NCI-H526 treated with DMSO at 0.1 percent for 48 hours (cell line): ENCODE measurements at regions not wholly inside any gene's neighbourhood (a gene's known extent, or its start where the extent isn't known, plus 50 kb on each side); places are given as distances from the start of the nearest gene placed in this dataset.
"Not testable (repeated sequence)": the region's sequence is repeated elsewhere in the genome, so short reads cannot be mapped to it uniquely, and the experiment has no call there.

Source experiments
- DNase-seq: peaks from one replicate; lab custom pipeline; 2025; lab: John Stamatoyannopoulos, UW

DNA sequence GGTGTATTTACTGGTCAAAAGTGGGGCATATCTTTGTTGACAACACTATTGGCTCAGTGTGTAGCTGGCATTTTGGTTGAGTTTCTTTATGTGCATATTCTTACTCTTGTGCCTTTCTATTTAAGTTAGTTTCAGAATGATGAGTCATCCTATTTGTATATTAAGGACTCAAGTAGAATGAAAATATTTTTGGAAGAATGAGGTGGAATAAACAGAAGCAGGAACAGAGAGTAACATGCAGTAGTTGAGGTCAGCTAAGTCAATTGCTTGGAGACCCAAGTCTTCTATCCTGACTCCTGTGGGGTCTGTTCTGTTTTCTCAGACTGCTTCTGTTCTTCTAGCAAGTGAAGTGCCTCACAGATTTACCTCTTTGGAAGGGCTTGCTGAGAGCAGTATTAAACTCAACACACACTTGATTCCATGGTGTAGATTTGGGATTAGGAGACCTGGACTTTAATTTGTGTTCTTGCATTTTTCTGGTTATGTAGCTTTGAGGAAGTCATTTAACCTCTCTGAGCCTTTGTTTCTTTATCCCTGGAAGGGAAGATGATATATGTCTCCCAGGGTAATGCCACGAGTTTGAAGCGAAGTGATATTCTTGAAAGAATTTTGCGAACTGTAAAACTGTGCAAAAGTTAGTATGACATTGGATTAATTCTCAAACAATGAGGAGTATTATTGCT is 324.3 kb downstream of the QKI start:
- no peak for DNase-seq

DNA sequence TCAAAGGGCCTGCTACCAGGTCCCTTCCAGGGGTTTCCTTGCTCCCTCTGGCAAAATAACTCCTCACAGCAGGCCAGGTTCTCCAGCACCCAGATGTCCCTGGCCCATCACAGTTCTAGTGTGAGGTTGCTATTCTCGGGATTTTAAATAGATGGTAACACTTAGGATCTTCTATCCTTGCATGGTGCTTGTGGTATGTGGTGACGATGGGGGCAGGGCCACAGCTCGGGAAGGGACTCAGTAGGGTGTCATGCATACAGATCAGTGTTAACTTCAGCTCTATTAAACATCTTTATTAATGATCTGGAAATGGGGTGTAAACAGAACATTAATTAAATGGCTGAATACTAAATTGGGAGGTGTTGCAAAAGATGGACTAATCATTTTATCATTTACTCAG is 323.8 kb downstream of the QKI start:
- no peak for DNase-seq

DNA sequence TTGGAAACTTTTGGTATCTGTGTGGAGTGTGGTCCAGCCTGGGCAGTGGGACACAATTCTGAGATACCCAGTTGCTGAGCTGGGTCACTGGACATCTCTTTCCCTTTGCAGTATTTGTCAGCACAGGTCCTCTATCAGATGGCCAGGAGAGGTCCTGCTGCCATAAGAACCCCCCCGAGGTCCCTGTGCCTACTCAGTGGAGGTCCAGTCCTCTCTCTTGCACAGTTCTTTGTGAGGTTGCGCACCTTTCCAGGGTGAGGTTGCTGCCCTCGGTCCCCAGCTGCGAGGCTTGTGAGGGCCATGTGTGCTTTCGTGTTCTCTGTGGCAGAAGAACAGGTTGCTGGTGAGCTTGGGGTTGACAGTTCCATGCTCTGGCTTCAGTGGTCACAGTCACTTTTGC is 320.6 kb downstream of the QKI start:
- no peak for DNase-seq

DNA sequence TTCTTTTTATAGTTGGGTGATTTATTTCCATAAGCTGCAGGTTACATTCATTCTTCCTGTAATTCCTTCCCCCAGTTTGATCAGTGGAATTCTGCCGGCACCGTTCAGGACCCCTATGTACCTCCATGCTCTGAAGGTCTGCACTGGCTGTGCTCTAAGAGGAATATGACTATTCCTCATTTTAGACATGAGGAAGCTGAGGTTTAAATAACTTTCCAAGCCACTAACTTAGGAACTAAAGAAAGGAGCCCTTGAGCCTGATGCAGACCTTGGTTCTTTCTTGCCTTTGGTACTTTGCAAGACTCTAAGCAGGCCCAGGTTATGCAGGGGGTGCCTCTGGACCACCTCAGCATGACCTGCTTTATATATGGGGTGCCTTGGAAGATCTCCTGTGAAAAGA is 318.5 kb downstream of the QKI start:
- DNase-seq = no peak

DNA sequence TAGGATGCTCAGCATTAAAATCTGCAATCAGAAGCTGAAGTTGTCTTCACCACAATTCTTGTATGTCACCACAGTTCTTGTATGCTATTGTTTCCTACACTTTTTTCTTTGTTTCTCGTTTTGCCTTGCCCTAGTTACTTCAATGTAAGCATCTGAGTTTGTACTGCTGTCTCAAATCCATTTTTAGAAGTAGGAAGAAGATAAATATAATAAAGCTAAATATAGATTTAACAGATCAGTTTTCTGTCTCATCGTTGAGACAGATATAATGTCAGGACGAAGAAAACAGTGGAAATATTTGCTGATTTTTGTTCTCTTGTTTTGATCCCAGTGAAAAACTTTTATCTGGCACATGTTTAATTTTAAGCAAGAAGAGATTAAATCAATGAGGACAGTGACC is 318.0 kb downstream of the QKI start:
- no peak for DNase-seq

DNA sequence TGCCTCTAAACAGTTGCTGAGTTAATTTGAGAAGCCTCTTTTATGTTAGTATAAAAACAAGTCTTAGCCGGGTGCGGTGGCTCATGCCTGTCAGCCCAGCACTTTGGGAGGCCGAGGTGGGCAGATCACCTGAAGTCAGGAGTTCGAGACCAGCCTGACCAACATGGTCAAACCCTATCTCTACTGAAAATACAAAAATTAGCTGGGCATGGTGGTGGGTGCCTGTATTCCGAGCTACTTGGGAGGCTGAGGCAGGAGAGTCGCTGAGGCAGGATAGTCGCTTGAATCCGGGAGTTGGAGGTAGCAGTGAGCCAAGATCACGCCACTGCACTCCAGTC is 317.5 kb downstream of the QKI start:
- not testable (repeated sequence) for DNase-seq

DNA sequence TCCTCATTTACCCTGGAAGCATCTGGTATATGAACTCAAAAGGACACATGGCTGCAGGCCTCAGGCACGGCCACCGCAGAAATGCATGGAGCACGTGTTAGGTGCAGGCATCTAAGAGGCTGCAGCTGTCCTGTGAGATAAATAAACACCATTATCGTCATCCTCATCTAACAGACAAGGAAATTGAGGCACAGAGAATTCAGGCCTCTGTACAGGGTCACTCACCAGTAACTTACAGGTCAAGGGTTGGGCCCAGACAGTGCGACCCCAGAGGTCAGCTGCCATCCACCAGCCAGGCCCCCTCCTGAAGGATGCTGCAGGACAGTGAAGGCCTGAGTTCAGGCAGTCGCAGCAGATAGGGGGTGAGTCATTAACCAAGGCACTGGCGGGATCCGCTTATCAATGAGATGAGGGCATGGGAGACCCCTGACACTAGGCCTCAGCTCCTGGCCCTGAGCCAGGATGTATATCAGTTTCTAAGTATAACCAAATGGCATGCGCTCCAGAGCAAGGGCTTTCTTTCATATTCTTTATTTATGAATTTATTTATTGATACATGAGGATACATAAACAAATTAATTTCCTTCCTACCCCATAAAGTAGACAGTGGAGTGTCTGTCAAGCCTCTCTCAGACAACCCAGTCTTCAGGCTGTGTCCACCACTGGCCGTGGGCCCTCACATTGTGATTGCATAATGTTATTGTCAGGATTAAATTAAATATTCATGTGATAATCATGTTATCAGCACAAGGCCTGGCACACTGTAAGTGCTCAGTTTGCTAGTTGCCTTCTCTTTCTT is 316.9 kb downstream of the QKI start:
- DNase-seq = no peak

DNA sequence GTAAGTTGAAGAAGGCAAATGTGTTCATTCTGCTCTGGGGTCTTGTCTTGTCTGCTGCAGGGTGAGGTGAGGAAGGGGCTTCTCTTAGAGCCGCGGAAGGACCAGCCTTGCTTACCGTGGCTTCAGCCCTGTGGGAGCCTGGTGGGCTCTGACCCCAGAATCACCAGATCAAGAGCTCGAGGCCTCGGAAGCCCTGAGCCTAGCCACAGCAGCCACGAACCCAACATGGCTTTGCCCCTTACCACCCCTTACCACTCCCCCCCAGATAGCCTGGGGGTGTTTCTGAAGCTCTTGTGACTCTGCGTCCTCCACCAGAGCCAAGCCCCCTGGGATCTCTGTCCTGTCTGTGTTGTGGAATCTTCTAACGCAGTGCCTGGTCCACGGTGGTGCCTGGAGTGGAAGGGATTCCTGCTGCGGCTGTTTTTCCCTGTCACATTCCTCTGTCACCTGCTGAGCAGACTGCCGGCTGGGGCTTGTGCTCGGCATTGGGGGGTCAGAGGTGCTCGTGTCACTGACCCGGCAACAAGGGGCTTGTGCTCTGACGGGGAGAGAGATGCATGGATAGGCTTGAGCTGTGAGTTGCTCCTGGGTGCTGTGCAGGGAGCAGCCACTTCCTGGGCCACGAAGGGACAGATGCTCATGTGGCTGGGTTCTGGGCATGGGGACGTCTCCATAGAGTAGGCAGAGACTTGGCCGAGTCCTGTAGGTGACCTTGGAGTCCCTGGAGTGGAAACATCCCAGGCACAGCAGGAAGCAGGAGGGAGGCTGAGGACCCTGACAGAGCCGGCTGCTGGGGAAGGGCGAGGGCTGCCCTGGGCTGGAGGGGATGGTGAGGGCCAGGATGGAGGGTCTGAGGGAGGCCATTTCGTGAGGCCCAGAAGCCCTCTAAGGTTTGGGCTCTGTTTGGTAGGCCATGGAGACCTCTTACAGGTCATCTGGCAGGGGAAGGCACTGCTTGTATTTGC is 316.0 kb downstream of the QKI start:
- no peak for DNase-seq

DNA sequence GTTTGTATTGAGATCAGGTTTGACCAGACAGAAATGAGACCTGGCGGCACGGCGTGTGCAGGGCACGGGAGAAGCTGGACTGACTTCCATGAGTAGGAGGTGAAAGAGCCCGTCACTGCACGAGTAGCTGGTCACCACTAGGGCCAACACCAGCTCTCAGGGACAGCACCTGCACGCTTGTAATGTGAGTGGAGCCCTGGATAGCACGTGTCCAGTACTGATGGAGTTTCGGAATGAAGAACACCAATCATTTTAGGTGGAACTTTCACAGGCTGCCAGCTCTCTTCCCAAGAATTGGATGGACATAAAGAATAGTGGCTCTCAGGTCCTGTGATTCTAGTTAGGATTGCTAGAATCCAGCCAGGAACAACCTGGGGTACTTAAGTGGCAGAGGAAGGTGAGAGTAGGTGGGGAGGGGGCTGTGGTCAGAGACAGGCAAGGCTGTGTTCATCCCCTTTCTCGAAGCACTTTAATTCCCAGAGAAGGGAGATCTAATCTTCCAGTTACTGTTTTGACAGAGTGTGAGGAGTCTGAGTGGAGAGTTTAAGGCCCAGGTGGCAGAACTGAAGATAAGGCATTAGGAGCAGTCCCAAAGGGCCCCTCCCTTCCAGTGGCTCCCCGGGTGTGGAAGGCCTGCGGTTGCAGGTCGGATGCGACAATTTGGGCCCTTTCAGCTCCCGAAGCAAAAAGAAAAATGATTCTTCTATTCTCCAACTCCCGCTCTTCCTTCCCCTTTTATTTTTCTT is 314.8 kb downstream of the QKI start:
- no peak for DNase-seq

DNA sequence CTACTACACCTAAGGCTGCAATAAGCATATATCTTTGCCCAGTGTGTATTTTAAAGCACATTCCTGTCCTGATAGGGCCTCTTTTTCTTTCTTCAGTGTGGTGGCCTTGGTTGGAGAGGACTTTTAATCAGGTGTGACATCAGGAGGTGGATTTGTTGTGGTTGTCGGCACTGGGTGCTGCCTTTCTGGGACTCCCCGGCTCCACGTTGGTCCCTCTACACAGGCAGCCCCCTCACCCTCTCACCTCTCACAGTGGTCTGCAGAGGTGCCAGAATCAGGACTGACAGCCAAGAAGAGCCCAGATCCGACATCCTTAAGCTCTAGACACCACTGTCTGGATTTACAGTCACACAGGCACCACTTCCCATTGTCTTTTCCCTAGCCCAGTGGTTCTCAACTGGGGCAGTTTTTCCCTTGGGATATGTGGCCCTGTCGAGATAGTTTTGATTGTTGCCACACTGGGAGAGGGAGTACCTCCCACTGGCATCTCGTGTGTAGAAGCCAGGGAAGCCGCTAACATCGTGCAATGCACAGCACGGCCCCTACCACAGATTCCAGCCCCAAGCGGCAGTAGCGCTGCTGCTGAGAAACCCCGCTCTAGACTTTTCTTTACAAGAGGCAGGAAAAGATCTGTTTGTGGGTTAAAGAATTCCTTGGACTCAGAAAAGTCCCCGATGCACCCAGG is 314.1 kb downstream of the QKI start:
- DNase-seq = no peak

DNA sequence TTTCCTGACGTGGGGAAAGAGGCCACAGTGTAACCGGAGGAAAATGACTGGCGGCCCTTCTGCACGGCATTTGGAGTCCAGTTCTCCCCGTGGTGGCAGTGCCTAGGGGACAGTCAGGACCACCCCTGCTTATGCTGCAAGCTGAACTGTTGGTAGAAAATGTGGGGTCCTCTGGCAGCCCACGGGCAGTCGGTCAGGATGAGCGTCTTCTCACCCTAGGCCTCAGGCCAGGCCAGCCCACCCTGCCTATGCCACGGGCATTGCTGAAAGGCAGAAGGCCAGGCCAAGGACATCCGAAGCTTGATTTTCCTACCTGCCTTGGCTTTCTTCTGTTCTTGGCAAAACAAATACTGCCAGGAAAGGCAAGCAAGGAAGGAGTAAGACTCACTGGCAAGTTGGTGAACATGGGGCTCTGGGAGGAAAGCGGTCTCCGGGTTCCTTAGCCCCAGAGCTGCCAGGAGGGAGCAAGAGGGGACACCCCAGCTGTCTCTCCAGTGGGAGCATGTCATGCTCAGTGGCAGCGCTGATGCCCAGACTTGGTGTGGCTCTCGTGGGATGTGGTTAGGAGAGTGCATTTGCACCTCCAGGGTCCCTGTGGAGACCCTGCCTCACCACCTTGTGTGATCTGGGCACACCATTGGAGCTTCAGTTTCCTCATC is 311.6 kb downstream of the QKI start:
- DNase-seq = no peak

DNA sequence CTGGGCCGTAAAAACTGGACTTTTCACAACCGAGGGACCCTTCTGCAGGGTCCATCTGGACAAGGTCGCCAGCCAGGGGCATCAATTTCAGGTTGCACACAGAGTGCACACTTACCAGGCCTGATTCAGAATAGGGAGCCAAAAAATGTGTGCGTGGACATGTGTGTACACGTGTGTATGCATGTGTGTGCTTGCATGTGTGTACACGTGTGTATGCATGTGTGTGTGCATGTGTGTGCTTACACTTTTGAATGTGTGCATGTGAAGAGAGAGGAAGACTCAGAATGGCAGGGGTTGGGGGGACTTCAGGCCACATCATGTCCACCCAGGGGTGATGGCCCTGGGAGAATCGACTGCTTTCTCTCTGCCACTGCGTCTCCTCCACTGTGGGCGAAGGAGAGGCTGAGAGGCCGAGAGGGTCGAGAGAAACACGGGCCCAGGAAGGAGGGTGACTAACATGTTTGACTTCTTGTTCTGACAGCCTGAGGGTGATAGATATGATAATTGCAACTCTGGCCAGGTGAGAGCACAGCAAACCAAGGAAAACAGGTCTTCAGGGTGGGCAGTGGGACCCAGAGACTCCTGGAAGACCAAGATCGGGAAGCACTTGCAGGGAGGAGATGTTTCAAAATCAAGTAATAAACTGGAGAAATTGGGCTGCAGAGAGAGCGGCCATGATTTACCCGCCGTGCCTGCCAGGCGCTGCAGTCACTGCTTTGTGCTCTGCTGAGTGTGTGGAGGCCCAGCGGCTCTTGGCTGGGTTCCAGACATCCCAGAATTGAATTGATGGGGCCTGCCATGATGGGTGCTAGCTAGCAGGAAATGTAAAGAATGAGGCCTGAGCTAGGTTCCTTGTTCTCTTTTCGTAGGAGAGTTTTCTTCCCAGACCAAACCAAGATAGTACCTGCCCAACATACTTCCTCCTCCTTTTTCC is 310.8 kb downstream of the QKI start:
- DNase-seq = no peak

DNA sequence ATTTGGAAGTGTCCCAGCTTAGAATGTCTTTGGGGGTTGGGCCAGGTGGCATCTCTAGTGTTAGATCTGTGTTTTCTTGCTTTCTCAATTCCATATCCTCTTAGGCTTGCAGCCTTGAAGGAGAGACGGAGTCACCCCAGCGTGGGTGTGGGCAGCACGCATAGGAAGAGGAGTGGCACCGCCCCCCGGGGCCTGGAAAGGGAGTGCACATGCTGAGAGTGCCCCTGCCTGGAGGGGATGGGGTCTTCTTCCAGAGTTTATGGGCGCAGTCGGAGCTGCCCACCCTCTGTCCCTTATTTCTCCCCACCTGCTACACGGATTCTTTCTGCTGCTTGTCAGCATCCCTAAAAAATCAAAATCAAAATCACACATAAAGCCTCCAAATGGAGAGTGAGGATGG is 309.7 kb downstream of the QKI start:
- DNase-seq = no peak

DNA sequence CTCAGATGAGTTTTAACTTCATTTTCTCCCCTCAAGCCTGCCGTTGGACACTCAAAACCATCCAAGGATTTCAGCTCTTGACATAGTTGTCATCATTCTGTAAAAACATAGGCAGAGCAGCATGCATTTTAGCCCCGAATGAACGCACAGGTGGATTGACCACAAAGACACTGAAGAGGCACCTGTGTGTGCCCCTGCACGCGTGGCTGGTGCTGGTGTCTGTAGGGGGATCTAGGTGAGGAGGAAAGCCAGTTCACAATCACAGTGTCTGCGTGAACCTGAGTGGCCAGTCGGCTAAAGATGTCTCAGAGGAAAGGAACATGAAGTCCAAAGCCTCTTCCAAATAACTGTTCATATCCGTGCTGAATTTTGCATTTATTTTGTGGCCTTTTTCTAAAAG is 309.2 kb downstream of the QKI start:
- DNase-seq = no peak

DNA sequence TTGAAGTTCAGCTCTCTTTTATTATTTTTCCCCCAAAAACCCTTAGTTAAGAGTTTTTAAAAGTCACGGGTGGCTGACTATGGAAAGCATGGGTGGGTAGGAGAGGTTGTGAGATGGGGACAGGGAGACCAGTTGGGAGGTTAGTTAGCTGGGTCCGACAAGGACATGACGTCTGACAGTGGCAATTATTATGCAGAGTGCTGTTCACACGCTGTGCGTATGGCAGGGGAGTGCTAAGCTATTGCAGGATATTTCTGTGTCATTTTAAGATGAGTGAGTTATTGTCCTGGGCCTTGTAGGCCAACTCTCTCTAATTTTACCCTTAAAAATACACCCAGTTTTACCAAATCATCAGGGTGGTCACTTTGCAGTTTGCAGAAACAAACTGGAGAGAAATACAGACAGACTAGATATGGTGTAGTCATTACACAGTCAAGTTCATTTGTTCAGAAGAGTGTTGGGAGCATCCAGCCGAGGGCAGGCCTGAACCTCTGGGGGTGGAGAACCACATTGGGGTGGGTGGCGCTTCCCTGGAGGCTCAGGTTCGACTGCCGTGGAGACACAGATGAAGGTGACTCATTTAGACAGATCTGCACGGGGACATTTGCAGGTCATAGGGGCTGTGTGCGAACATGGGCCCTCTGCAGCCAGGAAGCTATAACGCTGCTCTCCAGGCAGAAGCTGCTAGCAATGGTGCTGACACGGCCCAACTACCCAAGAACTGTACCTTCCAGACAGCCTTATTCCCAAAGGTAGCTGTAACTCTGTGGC is 307.6 kb downstream of the QKI start:
- DNase-seq = no peak

DNA sequence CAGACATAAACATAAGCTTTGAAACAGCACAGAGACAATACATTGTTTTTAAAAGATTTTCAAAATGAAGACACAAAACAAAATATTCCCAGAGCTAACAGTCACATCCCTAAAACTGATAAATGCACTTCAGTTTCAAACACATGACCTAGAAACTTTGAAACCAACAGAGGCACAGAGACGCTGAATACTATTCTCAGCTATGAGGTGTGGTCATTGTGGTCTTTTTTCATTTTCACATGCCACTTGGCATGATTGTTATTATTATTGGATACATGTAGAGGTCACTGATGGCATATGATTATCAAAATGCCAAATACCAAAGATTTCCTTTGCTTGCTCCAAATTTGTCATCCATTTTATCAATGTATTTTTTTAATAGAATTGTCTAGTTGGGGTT is 306.9 kb downstream of the QKI start:
- DNase-seq = no peak

DNA sequence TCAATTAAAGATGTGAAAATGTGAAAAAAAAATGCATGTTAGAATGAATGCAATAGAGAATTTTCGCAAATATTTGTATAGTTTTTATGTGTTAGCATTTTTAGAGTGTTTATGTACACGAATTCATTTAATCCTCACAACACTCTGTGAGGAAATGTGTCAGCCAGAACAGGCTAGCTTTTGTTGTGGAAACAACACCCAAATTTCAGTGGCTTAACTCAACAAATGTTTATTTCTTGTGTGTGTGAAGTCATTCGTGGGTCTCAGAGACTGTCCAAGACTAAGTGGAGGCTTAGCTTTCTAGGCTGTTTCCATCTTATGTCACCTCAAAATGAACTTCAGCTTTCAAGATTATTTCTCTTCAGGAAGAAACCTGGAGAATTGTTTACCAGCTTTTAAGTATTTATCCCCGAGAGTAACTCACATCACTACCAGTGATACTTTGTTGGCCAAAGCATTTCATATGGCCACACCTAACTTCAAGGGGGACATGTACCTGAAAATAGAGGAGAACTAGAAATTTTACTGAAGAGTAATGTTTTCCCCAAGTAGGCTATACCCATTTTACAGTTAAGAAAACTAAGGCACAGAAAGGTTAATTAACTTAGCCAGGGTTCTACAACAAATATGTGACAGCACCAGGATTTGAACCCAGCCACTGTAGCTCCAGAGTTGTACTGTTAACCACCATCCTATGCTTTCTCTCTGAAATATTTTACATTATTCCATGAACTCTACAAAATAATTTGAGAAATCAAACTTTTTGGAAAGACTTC is 306.1 kb downstream of the QKI start:
- no peak for DNase-seq

DNA sequence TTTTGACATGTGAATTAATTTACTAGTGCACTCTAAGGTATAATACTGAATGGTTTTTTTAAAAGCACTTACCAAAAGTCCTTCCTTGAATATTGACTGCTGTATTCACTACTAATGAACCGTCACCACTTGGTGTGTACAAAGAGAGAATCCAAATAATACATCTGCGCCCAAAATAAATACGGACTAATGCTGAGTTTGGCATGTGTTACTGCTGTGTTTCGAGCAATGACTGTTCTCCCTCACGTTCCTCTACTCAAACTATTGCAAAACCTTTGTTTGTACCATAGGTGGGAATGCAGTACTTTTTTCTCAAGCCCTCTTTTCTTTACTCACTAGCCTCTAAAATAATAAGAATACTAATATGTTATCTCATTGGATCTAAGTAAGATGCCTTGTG is 305.5 kb downstream of the QKI start:
- no peak for DNase-seq
